ENCODE measurements at regions not wholly inside any gene's neighbourhood (a gene's known extent, or its start where the extent isn't known, plus 50 kb on each side); places are given as distances from the start of the nearest gene placed in this dataset.

DNA sequence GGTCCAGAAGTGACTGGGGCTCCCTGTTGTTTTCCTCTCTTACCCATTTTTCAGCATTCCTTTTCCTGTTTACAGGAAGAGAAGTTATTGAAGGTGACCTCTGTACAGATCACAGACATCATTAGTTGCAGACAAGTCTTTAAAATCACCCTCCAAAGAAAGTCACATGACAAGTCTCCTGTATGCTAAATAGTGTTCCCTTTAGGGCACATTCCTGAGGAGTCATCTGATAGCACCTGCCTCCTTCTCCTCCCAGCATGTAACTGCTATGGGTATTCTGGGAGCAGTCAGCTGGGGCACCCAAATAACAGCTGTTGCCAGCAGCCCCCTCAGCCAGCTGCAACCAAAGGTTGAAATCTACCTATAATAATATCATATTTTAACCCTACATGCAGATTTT is 200.6 kb downstream of the PTGER3 start:
- Histone ChIP-seq H3K27ac (ENCODE audit: low read depth, low read length) (no peak overlapping the region), H3K36me3 (ENCODE audit: control insufficient read depth, insufficient read depth, low read length) (no peaks in the 10 kb centered on the region), H3K9me3 (ENCODE audit: control insufficient read depth, insufficient read depth, low read length) (no peaks in the 10 kb centered on the region), H3K4me3 (ENCODE audit: low read depth, low read length) (no peak overlapping the region), H3K9ac (ENCODE audit: low read depth, low read length) (no peak overlapping the region), H3K4me1 (ENCODE audit: control insufficient read depth, insufficient read depth, low read length) (peaks cover 10% of the 10 kb centered on the region; the same call in 1 of the 2 replicates), H3K27me3 (ENCODE audit: control insufficient read depth, insufficient read depth, low read length) (no peaks in the 10 kb centered on the region)

DNA sequence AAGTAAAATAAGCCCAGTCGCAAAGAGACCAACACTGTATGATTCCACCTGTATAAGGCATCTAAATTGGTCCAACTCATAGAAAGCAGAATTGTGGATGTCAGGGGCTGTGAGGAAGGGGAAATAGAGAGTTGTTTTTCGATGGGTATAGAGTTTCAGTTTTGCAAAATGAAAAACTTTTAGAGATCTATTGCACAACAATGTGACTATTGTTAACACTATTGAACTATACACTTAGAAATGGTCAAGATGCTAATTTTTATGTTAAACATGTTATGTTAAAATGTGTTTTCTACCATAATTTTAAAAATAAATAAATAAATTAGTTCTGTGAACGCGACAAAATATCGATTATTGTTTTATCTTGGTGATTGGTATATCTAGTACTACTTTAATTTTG is 192.4 kb downstream of the PTGER3 start:
- H3K27ac ChIP-seq (ENCODE audit: low read depth, low read length), result no peak overlapping the region
- H3K4me1 ChIP-seq (ENCODE audit: control insufficient read depth, insufficient read depth, low read length), result peaks cover 4% of the 10 kb centered on the region; the same call in 1 of the 2 replicates
- no peak overlapping the region for H3K4me3 ChIP-seq (ENCODE audit: low read depth, low read length)
- H3K9me3 ChIP-seq (ENCODE audit: control insufficient read depth, insufficient read depth, low read length), result no peaks in the 10 kb centered on the region
- no peaks in the 10 kb centered on the region for H3K27me3 ChIP-seq (ENCODE audit: control insufficient read depth, insufficient read depth, low read length)
- H3K9ac ChIP-seq (ENCODE audit: low read depth, low read length), result no peak overlapping the region
- H3K36me3 ChIP-seq (ENCODE audit: control insufficient read depth, insufficient read depth, low read length), result no peaks in the 10 kb centered on the region

DNA sequence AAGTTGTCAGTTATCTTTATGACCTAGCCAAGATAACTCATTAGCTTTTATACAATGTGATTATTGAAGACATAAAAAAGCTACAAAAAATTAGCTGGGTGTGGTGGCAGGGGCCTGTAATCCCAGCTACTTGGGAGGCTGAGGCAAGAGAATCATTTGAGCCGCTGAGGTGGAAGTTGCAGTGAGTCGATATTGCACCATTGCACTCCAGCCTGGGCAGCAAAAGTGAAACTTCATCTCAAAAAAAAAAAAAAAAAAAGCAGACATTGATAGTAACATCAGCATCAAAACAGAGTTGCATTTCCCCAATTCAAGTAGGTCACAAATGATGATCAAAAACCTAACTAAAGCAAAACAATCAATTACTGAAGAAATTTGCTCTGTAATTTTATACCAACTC is 191.4 kb downstream of the PTGER3 start:
- Histone ChIP-seq H3K9me3 (ENCODE audit: control insufficient read depth, insufficient read depth, low read length) (no peaks in the 10 kb centered on the region), H3K27me3 (ENCODE audit: control insufficient read depth, insufficient read depth, low read length) (no peaks in the 10 kb centered on the region), H3K9ac (ENCODE audit: low read depth, low read length) (no peak overlapping the region), H3K4me1 (ENCODE audit: control insufficient read depth, insufficient read depth, low read length) (peaks cover 4% of the 10 kb centered on the region; the same call in 1 of the 2 replicates), H3K4me3 (ENCODE audit: low read depth, low read length) (no peak overlapping the region), H3K36me3 (ENCODE audit: control insufficient read depth, insufficient read depth, low read length) (no peaks in the 10 kb centered on the region), H3K27ac (ENCODE audit: low read depth, low read length) (no peak overlapping the region)

DNA sequence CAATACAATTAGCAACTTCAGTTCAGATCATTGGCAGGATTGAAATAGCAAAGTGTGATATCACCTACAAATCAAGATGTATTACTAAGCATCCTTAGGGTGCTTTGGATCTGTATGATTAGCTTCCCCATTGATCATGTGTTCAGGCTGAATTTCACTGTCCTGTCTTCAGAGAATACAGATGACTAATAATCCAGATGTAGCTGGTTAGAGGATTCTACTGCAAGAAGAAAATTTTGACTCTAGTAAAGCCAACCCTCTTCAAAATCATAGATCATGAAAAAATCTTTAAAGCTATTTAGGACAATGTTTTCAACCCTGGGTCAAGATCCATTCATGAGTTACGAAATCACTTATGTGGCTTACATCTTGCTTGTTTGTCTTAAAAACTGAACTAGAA is 184.4 kb downstream of the PTGER3 start:
- Histone ChIP-seq H3K9me3 (ENCODE audit: control insufficient read depth, insufficient read depth, low read length) (no peaks in the 10 kb centered on the region), H3K36me3 (ENCODE audit: control insufficient read depth, insufficient read depth, low read length) (no peaks in the 10 kb centered on the region), H3K27me3 (ENCODE audit: control insufficient read depth, insufficient read depth, low read length) (no peaks in the 10 kb centered on the region), H3K27ac (ENCODE audit: low read depth, low read length) (no peak overlapping the region), H3K4me1 (ENCODE audit: control insufficient read depth, insufficient read depth, low read length) (peaks cover 4% of the 10 kb centered on the region; the same call in 1 of the 2 replicates), H3K9ac (ENCODE audit: low read depth, low read length) (no peak overlapping the region), H3K4me3 (ENCODE audit: low read depth, low read length) (no peak overlapping the region)

DNA sequence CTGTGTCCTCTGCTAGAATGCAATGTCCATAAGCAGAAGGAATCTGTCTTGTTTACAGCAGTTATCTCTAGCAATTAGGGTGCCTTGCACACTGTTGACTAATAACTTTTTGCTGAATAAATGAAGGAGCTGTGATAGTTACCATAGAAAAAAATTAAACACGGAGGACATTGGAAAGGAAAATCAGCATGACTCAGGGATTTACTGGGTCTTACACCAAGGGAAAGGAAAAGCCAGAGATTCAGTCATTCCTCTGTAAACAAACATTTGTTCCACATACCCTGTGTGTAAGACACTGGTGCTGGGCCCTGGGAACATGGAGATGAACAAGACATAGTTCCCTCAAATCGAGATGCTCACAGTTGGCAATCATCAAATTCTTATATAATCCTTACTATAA is 183.3 kb downstream of the PTGER3 start:
- H3K27ac ChIP-seq (ENCODE audit: low read depth, low read length), result no peak overlapping the region
- no peaks in the 10 kb centered on the region for H3K27me3 ChIP-seq (ENCODE audit: control insufficient read depth, insufficient read depth, low read length)
- no peaks in the 10 kb centered on the region for H3K9me3 ChIP-seq (ENCODE audit: control insufficient read depth, insufficient read depth, low read length)
- H3K9ac ChIP-seq (ENCODE audit: low read depth, low read length), result no peak overlapping the region
- H3K36me3 ChIP-seq (ENCODE audit: control insufficient read depth, insufficient read depth, low read length), result no peaks in the 10 kb centered on the region
- no peaks in the 10 kb centered on the region for H3K4me1 ChIP-seq (ENCODE audit: control insufficient read depth, insufficient read depth, low read length)
- no peak overlapping the region for H3K4me3 ChIP-seq (ENCODE audit: low read depth, low read length)

DNA sequence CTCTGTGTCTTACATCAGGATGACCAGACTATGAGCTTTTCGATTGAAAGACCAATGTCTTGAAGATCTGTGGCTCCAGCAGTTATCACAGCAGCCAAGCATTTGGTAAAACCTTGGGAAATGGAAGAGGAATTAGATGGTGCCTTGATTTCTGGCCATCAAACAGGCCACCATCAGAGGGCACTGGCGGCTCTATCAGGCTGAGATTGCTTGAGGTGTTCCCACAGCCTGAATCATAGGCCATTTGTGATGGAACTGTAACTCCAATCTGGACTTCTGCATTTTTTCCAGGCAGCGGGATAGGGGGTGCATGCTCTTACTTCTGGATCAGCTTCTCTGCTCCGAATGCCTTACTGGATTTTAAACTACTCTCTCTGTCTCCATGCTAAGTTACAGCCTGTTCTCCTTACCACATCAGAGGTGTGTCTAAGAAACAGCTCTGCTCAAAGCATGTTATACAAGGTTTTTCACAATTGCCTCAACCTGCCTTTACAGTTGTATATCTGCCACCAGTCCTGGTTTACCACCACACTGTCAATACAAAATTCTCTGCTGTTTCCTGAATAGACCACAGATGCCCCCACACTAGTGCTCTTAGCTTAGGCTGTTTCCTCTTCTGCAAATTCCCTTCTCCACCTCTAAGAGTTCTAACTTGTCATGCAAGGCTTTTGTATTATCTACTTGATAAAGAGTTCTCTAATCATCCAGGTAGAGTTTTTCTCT is 180.9 kb downstream of the PTGER3 start:
- no peak overlapping the region for H3K9ac ChIP-seq (ENCODE audit: low read depth, low read length)
- H3K36me3 ChIP-seq (ENCODE audit: control insufficient read depth, insufficient read depth, low read length), result no peaks in the 10 kb centered on the region
- H3K4me3 ChIP-seq (ENCODE audit: low read depth, low read length), result no peak overlapping the region
- H3K27me3 ChIP-seq (ENCODE audit: control insufficient read depth, insufficient read depth, low read length), result no peaks in the 10 kb centered on the region
- H3K27ac ChIP-seq (ENCODE audit: low read depth, low read length), result no peak overlapping the region
- peaks cover 3% of the 10 kb centered on the region; the same call in 1 of the 2 replicates for H3K9me3 ChIP-seq (ENCODE audit: control insufficient read depth, insufficient read depth, low read length)
- H3K4me1 ChIP-seq (ENCODE audit: control insufficient read depth, insufficient read depth, low read length), result no peaks in the 10 kb centered on the region

DNA sequence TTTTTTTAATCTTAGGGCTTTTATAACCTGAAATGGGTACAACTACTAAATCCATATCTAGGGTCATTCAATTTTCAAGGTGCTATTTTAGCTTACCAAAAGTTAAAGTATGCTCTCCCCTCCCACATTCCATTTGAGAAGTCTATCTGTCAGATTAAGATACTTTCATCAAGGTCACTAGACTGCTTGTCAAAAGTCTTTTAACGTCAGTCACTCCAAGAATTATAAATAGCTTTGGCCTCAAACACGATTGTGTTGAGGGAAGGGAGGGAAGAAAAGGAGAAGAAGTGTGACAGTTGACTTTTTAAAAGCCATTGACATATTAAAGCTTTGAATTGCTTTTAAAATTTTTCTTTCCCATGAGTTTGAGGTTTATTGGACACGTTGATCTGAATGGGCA is 175.8 kb downstream of the PTGER3 start:
- Histone ChIP-seq H3K27me3 (ENCODE audit: control insufficient read depth, insufficient read depth, low read length) (no peaks in the 10 kb centered on the region), H3K4me3 (ENCODE audit: low read depth, low read length) (no peak overlapping the region), H3K9ac (ENCODE audit: low read depth, low read length) (no peak overlapping the region), H3K27ac (ENCODE audit: low read depth, low read length) (no peak overlapping the region), H3K36me3 (ENCODE audit: control insufficient read depth, insufficient read depth, low read length) (no peaks in the 10 kb centered on the region), H3K4me1 (ENCODE audit: control insufficient read depth, insufficient read depth, low read length) (0 out of 2 replicates have a peak, but pooled peaks cover 3% of the 10 kb centered on the region), H3K9me3 (ENCODE audit: control insufficient read depth, insufficient read depth, low read length) (peaks cover 3% of the 10 kb centered on the region; the same call in 1 of the 2 replicates)

DNA sequence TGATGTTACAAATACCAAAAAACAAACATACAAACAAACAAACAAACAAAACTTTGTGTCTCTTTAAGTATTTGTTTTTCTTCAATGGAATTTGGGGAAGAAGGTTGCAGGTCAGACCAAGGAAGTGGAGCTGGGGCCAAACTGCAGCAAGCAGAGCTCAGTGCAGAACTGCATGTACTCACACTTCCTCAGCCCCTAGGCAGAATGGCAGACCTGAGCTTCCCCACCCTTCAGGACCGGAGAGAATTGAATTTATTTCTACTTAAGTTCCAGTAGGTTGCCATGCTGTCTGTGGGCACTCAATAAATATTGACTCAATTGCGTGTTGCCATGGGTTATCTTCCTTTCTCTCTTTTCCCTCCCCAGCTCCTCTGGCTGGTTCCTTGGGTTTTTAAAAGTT is 173.6 kb downstream of the PTGER3 start:
- Histone ChIP-seq H3K27me3 (ENCODE audit: control insufficient read depth, insufficient read depth, low read length) (no peaks in the 10 kb centered on the region), H3K4me1 (ENCODE audit: control insufficient read depth, insufficient read depth, low read length) (0 out of 2 replicates have a peak, but pooled peaks cover 3% of the 10 kb centered on the region), H3K9me3 (ENCODE audit: control insufficient read depth, insufficient read depth, low read length) (peaks cover 3% of the 10 kb centered on the region; the same call in 1 of the 2 replicates), H3K4me3 (ENCODE audit: low read depth, low read length) (no peak overlapping the region), H3K36me3 (ENCODE audit: control insufficient read depth, insufficient read depth, low read length) (no peaks in the 10 kb centered on the region), H3K27ac (ENCODE audit: low read depth, low read length) (no peak overlapping the region), H3K9ac (ENCODE audit: low read depth, low read length) (no peak overlapping the region)

DNA sequence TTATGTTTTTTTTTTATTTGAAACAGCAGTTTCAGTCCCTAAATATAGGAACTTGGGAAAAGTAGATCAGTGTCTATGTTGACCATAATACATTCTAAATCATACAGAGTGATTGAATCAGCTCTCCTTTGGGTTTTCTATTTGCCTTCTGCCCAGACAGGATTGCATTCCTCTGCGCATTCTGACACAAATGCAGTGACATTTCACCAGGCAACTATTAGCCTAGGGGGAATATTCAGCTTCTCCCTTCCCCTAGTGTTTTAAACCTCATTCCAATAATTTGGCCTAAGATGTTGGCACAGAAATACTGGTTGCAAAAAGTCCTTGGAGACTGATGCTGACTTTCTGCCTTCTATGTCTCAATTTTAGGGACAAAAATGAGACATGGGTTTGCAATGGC is 172.8 kb downstream of the PTGER3 start:
- Histone ChIP-seq H3K4me1 (ENCODE audit: control insufficient read depth, insufficient read depth, low read length) (0 out of 2 replicates have a peak, but pooled peaks cover 3% of the 10 kb centered on the region), H3K27me3 (ENCODE audit: control insufficient read depth, insufficient read depth, low read length) (no peaks in the 10 kb centered on the region), H3K4me3 (ENCODE audit: low read depth, low read length) (no peak overlapping the region), H3K9ac (ENCODE audit: low read depth, low read length) (no peak overlapping the region), H3K27ac (ENCODE audit: low read depth, low read length) (no peak overlapping the region), H3K9me3 (ENCODE audit: control insufficient read depth, insufficient read depth, low read length) (peaks cover 3% of the 10 kb centered on the region; the same call in 1 of the 2 replicates), H3K36me3 (ENCODE audit: control insufficient read depth, insufficient read depth, low read length) (no peaks in the 10 kb centered on the region)

DNA sequence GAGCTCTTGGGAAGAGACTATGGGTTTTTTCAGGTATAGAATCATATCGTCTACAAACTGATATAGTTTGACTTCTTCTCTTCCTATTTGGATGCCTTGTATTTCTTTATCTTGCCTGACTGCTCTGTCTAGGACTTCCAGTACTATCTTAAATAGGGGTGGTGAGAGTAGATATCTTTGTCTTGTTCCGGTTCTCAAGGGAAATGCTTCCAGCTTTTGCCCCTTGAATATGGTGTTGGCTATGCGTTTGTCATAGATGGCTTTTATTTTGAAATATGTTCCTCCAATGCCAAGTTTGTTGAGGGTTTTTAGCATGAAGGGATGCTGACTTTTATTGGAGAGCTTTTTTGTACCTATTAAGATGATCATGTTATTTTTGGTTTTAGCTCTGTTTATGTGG is 170.3 kb downstream of the PTGER3 start:
- H3K36me3 ChIP-seq (ENCODE audit: control insufficient read depth, insufficient read depth, low read length), result no peaks in the 10 kb centered on the region
- no peaks in the 10 kb centered on the region for H3K27me3 ChIP-seq (ENCODE audit: control insufficient read depth, insufficient read depth, low read length)
- 0 out of 2 replicates have a peak, but pooled peaks cover 3% of the 10 kb centered on the region for H3K4me1 ChIP-seq (ENCODE audit: control insufficient read depth, insufficient read depth, low read length)
- H3K9ac ChIP-seq (ENCODE audit: low read depth, low read length), result no peak overlapping the region
- H3K27ac ChIP-seq (ENCODE audit: low read depth, low read length), result no peak overlapping the region
- no peaks in the 10 kb centered on the region for H3K9me3 ChIP-seq (ENCODE audit: control insufficient read depth, insufficient read depth, low read length)
- no peak overlapping the region for H3K4me3 ChIP-seq (ENCODE audit: low read depth, low read length)

DNA sequence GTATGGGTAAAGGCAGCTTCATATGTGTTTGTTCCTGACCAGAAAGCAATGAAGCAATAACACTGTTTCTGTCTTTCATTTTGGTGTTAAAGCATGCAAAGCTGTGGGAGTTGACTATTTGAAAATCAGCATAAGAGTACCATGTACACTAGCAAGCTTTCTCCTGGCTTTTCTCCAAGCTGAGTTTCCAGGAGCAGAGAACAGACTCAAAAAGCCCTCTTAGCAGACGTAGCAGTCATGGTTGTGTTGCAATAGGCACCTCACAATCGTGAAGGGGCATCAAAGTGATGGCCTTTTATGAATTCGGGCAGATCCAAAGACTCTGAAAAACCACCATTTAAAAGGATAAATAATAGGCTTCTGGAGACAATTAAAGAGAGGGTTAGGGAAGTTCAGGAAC is 159.7 kb downstream of the PTGER3 start:
- Histone ChIP-seq H3K4me1 (ENCODE audit: control insufficient read depth, insufficient read depth, low read length) (peaks cover 12% of the 10 kb centered on the region), H3K9ac (ENCODE audit: low read depth, low read length) (no peak overlapping the region), H3K9me3 (ENCODE audit: control insufficient read depth, insufficient read depth, low read length) (no peaks in the 10 kb centered on the region), H3K4me3 (ENCODE audit: low read depth, low read length) (no peak overlapping the region), H3K27ac (ENCODE audit: low read depth, low read length) (no peak overlapping the region), H3K36me3 (ENCODE audit: control insufficient read depth, insufficient read depth, low read length) (no peaks in the 10 kb centered on the region), H3K27me3 (ENCODE audit: control insufficient read depth, insufficient read depth, low read length) (no peaks in the 10 kb centered on the region)
